HG03196 (cell line): ENCODE measurements at regions not wholly inside any gene's neighbourhood (a gene's known extent, or its start where the extent isn't known, plus 50 kb on each side); places are given as distances from the start of the nearest gene placed in this dataset.
A peak's percentile ranks its signal among the peaks of the same experiment; 100 is the strongest.
"Not testable (repeated sequence)": the region's sequence is repeated elsewhere in the genome, so short reads cannot be mapped to it uniquely, and the experiment has no call there.

Experiments used
- ATAC-seq: cut with Tn5 transposase; IDR thresholded peaks from one replicate; pipeline ENCODE4 v1.9.1; 2021; ENCODE audit not compliant: unreplicated experiment

DNA sequence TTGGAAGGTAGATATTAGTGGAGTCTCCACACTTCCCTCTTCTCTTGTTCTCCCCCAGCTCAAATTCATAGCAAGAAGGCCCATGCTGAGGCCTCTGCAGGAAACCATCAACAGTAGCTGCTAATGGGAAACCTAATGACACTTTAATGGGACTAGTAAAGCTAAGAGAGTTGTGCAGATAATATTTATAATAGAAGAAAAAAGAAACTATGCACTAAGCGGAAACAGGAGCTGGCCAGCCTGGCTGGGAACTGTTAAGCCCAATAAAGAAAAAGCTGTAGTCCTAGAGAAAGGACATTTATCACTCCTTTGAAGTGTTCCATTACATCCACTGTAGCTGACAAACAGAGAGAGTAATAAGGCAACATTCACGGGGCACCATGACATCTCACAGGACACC is 229.6 kb downstream of the IGSF11 start:
- ATAC-seq: no peak

DNA sequence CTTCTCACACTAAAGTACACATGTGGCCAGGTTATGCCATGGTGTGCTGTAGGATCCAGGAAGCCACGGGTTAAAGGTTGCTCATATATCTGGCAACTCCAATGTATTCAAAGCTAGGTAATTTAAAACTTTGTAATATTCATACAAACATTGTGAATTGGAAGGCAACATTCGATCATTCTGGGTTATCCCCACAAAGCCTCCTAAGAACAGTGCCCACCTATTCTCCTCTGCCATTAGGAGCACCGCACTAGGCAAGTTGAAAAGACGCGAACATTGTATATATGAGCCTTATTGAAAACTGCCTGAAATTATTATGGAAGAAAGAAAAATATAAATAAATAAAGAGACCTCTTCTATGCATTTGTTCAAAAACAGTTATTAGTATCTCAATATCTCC is 228.2 kb downstream of the IGSF11 start:
- no peak for ATAC-seq

DNA sequence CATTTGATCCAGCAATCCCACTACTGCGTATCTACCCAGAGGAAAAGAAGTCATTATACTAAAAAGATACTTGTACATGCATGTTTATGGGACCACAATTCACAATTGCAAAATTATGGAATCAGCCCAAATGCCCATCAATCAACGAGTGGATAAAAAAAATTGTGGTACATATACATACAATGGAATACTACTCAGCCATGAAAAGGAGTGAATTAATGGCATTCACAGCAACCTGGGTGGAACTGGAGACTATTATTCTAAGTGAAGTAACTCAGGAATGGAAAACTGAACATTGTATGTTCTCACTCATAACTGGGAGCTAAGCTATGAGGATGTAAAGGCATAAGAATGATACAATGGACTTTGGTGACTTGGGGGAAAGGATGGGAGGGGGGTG is 227.3 kb downstream of the IGSF11 start:
- not testable (repeated sequence) for ATAC-seq

DNA sequence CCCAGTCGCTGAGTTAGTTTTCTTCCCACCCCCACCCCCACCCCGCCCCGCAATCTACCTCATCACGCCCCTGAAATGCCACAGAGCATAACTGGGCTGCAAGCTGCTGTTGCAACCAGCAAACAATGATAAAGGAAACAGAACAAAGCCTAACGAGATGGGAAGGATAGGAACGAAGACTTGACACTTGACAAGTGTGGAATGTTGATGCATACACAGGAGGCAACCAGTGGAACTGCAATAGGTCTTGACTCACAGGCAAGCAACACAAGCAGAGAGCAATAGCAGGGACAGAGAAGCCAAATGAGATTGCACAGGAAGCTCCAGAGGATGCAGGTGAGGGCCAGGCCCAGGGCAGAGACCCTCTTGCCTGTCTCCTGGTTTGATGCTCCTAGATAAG is 225.9 kb downstream of the IGSF11 start:
- no peak for ATAC-seq

DNA sequence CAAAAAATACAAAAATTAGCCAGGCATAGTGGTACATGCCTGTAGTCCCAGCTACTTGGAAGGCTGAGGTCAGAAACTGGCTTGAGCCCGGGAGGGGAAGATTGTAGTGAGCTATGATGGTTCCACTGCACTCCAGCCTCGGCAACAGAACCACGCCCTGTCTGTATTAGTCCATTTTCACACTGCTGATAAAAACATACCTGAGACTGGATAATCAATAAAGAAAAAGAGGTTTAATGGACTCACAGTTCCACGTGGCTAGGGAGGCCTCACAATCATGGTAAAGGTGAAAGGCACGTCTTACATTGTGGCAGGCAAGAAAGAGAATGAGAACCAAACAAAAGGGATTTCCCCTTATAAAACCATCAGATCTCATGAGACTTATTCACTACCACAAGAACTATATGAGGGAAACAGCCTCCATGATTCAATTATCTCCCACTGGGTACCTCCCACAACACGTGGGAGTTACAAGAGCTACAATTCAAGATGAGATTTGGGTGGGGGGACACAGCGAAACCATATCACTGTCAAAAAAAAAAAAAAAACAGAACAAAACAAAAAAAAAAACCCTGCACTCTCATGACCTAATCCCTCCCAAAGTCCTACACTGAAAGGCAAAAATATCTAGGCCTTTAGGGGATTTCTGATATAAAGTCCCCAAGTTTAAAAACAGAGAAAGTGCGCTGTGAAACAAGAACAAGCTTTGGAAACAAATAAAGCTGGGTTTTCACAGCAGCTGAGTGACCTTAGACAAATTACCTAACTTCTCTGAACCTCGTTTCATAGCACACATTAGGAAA is 224.7 kb downstream of the IGSF11 start:
- ATAC-seq: no peak

DNA sequence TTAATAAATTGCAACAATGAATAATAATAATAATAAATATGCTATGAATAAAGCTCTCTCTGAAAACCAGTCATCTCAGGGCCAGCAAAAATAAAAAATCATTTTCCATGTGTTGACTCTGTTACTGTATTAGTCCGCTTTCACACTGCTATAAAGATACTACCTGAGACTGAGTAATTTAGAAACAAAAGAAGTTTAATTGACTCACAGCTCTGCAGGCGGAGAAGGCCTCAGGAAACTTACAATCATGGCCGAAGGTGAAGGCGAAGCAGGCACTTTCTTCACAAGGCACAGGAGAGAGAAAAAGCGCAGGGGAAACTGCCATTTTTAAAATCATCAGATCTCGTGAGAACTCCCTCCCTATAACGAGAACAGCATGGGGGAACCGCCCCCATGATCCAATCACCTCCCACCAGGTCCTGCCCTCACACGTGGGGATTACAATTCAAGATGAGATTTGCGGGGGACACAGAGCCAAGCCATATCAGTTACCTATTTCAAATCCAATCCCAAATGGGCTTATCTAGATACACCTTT is 224.1 kb downstream of the IGSF11 start:
- ATAC-seq: no peak

DNA sequence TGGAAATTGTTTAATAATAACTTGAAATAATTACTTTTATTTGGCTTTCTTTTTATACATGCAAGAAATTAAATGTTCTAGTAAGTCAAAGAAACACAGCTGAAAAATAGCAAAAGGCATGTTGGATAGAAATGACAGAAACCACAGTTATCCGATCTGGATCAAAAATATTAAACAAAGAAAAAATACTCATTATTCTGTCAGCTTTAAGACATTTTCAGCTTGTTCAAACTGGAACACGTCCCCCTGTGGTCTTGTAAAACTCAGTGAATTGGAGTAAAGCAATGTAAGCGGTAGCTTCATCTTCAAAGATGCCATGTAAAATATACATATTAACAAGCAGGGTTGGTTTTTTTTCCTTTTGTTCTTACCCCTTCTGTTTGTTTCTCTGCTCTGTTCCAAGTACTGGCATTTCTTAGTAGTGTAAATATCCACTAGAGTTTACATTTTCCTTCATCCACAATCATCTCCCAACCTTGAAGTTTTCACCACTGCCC is 223.4 kb downstream of the IGSF11 start:
- no peak for ATAC-seq

DNA sequence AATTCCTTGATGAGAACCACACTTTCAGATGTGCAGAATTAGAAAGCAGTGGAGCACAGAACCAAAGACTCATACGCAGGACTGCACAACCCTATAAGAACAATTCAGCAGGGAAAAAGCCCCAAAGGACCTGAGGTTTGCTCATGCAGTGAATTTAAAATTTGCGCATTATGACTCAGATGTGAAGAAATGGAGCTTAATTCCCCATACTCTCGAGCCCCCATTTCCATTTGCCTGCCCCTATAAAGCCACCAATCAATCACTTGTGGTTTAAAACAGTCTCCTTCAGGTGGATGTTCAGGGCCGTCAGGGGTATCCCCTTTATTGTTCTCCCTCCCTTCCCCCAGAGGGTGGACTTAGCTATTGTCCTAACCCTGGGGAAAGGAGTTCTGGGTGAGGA is 221.2 kb downstream of the IGSF11 start:
- no peak for ATAC-seq

DNA sequence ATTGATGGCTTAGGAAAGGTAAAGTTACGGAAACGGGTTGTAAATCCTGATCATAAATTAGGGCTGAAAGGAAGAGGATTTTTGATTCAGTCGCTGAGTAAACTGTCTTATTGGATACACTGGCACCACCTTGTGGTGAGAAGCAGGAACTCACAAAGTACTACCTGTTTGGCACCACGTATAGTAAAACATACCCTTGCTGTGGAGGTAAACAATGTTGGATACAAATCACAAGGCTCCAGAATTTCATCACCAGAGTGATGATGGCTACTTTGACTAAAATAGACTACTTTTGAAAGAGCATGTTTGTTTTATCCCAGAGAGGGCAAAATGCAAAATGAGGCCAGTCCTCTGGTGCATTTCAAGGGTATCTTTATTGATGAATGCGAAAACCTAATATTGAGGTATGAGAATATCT is 216.9 kb downstream of the IGSF11 start:
- peak; percentile 82 for ATAC-seq

DNA sequence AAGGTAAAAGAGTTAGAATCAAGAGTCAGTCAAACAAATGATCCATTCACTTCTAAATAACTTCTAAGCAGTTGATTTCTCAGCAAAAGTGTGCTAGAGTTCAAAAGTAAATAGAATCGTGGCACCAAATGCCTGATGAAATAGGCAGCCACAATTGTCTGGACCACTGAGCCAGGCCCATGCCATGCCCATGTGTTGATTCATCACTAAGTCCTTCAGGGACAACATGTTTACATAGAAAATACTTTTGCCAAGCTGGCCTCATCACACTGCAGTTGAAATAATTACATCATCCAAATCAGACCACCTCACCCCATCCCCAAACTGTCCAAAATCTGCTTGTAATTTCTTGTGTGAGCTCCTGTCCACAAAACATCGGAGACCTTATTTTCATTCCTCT is 216.3 kb downstream of the IGSF11 start:
- ATAC-seq: no peak

DNA sequence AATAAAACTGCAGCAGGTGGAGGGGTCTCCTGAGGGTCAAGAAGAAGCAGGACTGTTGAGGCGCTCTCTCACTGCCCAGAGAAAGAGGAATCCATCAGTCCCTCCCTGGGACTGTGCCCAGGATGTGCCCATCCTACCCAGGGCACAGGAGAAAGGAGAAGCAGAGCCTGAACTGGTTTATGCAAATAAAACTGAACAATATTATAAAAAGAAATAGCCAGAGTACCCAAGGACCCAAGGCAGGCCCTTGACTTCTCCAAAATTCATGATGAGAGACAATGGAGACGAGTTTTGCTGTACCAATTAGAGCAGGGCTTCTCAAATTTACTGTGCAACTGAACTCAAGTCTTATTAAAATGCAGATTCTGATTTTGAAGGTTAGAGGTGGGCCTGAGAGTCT is 211.0 kb downstream of the IGSF11 start:
- ATAC-seq: no peak

DNA sequence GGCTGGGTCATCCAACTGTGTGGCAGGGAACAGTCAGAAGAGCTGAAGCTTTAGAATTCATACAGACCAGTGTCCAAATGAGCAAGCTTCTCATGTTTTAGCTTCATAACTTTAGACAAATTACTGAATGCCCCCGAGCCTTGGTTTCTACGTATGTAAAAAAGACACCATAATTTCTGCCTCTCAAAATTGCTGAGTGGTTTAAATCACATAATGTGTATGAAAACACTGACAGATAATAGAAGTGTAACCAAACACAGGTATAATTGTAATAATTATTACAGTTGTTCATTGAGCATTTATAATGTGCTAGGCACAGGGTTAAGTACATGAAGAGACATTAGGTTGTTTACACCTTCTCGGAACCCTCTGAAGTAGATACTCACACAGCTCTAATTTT is 207.2 kb downstream of the IGSF11 start:
- ATAC-seq: no peak

DNA sequence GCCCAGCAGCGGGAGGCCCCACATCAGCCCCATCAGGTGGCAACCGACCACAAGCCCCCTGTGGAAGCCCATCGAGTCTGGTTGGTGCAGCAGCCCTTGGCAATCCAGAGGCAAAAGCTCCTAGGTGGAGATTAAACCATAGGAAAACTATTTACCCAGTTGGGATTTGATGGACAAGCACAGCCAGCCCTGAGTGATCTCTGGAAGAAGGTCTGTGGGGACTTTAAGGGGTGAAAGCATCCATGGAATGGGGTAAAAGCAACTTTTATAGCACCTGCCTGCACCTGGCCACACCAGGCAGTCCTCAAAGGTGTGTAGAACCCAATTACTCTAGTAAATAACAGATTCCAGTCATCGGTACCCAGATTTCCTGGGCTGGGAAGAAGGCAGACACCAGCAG is 206.3 kb downstream of the IGSF11 start:
- ATAC-seq: no peak

DNA sequence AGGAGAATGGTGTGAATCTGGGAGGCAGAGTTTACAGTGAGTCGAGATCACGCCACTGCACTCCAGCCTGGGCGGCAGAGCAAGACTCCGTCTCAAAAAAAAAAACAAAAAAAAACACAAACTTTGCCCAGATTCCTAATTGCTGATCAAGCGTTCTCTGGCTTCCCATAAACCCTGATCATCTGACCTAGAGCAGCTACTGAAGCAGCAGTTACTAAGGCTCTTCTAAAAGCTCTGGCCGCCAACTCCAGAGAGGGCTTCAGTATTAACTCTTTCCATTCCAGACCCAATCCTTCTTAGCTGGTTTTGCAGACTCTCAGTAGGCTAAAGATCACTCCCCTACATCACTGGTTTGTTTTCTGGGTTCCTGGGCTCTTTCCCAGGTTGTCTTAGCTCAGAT is 201.6 kb downstream of the IGSF11 start:
- no peak for ATAC-seq

DNA sequence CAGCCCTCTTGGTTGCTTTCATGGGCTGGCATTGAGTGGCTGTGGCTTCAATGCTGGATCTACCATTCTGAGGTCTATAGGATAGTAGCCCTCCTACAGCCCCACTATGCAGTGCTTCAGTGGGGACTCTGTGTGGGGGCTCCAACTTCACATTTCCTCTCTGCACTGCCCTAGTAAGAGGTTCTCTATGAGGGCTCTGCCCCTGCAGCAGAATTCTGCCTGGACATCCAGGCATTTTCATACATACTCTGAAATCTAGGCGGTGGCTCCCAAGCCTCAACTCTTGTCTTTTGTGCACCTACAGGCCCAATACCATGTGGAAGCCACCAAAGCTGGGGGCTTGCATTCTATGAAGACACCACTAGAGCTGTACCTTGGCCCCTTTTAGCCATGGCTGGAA is 195.8 kb downstream of the IGSF11 start:
- no peak for ATAC-seq

DNA sequence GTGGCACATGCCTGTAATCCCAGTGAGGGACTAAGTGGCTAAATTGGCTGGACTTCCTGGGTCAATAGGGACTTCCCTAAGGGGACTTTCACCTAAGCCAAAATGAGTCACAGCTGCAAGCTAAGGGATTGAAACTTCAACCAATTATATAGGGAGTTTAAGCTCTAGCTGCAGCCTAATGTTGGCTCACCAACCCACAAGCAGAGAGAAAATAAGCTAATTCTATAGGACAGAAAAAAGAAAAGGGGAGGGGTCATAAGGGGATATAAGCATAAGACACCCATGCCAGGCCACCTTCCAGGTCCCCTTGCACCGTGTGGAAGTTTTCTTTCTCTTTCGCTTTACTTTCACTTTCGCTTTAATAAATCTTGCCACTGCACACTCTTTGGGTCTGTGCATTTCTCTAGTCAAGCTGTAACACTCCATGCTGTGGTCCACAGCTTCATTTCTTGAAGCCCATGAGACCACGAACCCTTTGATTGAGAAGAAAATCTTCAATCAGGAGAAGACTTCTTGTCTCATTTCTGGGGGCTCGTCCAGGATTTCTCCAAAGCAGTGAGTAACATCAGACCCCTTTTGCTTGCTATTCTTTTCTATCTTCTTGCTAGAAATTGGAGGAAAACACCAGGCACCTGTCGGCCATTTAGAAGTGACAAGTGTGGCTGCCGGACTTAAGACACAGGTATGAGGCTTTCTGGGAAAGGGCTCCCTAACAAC is 192.3 kb downstream of the IGSF11 start:
- ATAC-seq: no peak

DNA sequence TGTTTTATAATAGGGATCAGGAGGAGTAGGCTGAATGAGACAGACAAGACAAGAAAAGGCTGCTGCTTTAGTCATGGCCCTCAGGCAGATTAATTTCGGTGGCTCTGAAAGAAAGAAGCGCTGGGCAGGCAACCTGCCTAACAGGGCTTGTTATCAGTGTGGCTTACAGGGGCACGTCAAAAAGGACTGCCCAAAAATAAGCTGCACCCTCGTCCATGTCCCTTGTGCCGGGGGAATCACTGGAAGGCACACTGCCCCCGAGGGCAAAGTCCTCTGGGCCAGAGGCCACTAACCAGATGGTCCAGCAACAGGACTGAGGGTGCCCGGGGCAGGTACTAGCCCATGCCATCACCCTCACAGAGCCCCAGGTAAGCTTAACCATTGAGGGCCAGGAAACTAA is 188.5 kb downstream of the IGSF11 start:
- ATAC-seq: no peak
